ENCODE measurements at regions not wholly inside any gene's neighbourhood (a gene's known extent, or its start where the extent isn't known, plus 50 kb on each side); places are given as distances from the start of the nearest gene placed in this dataset.

- H3K4me2 ChIP-seq (replicated peaks; ENCODE audit: low read depth, low read length, poor library complexity, severe bottlenecking), result no peak overlapping the region
- no peak overlapping the region for H3K27ac ChIP-seq (ENCODE audit: low read length in 2 of 2)
- no peaks in the 10 kb centered on the region for H3K36me3 ChIP-seq (replicated peaks in 1 of 2; ENCODE audit: control extremely low read depth in 1 of 2, control insufficient read depth in 1 of 2, extremely low read depth in 1 of 2, insufficient read depth in 2 of 2, low read length in 1 of 2)
- H3K27me3 Mint-ChIP-seq, result peaks cover 47% of the 10 kb centered on the region
- ChIA-PET POLR2A (no interaction called here), CTCF (no interaction called here)
- H3K9ac ChIP-seq (ENCODE audit: low read length), result no peak overlapping the region
- H3K4me3 Mint-ChIP-seq, result no peak overlapping the region
- TF ChIP-seq CTCF (IDR thresholded peaks at IDR 0.05), result no peak
- TF ChIP-seq EZH2 (IDR thresholded peaks at IDR 0.05; ENCODE audit: borderline replicate concordance, insufficient read depth, low read depth, low read length, poor library complexity, severe bottlenecking), result no peak
- H4K20me1 ChIP-seq (ENCODE audit: control insufficient read depth, insufficient read depth, low read length, poor library complexity, severe bottlenecking), result no peaks in the 10 kb centered on the region
- no peak overlapping the region for H3K4me3 ChIP-seq (ENCODE audit: control extremely low read depth in 1 of 5, extremely low read depth in 1 of 5, insufficient read depth in 1 of 5, low read depth in 2 of 5, low read length in 4 of 5)
- peaks cover 0 to 21% (median 8%) of the 10 kb centered on the region in 4 experiments for H3K27me3 ChIP-seq (replicated peaks in 1 of 4; ENCODE audit: control extremely low read depth in 1 of 4, control insufficient read depth in 3 of 4, insufficient read depth in 4 of 4, low read length in 3 of 4)
- no peaks in the 10 kb centered on the region for H3K4me1 Mint-ChIP-seq
- intact Hi-C loops (cut with micrococcal nuclease), result no loop called here
- DNase-seq (no peak), ATAC-seq (ENCODE audit: low read depth) (no peak)
- no peaks in the 10 kb centered on the region for H3K9me3 Mint-ChIP-seq (ENCODE audit: insufficient read depth)
- H2AFZ ChIP-seq (ENCODE audit: insufficient read depth, low read depth, low read length, poor library complexity, severe bottlenecking), result no peak overlapping the region
- H3K79me2 ChIP-seq (ENCODE audit: control insufficient read depth, insufficient read depth, low read length), result no peaks in the 10 kb centered on the region
- H3K9me3 ChIP-seq (ENCODE audit: control extremely low read depth in 1 of 3, control insufficient read depth in 2 of 3, insufficient read depth in 1 of 3, low read length in 2 of 3), result no peaks in the 10 kb centered on the region
- no peaks in the 10 kb centered on the region for H3K4me1 ChIP-seq (ENCODE audit: control insufficient read depth in 2 of 2, insufficient read depth in 2 of 2, low read length in 2 of 2)
- 100% methylated on average over 1 of the region's 7 CpGs for WGBS (ENCODE audit: insufficient coverage)
- no peak overlapping the region for H3K27ac Mint-ChIP-seq
These were observed 238.1 kb upstream of the CDH5 start for GRCh38 chr16:66128371-66128770.

- intact Hi-C loops (cut with micrococcal nuclease), result no loop called here
- Mint-ChIP-seq H3K9me3 (ENCODE audit: insufficient read depth) (peaks cover 2% of the 10 kb centered on the region), H3K4me3 (no peak overlapping the region), H3K4me1 (no peaks in the 10 kb centered on the region), H3K27me3 (peaks cover 47% of the 10 kb centered on the region), H3K27ac (no peak overlapping the region)
- Histone ChIP-seq H2AFZ (ENCODE audit: insufficient read depth, low read depth, low read length, poor library complexity, severe bottlenecking) (no peak overlapping the region), H3K9ac (ENCODE audit: low read length) (no peak overlapping the region), H3K36me3 (replicated peaks in 1 of 2; ENCODE audit: control extremely low read depth in 1 of 2, control insufficient read depth in 1 of 2, extremely low read depth in 1 of 2, insufficient read depth in 2 of 2, low read length in 1 of 2) (no peaks in the 10 kb centered on the region), H3K27me3 (replicated peaks in 1 of 4; ENCODE audit: control extremely low read depth in 1 of 4, control insufficient read depth in 3 of 4, insufficient read depth in 4 of 4, low read length in 3 of 4) (peaks cover 0 to 21% (median 8%) of the 10 kb centered on the region in 4 experiments), H3K4me2 (replicated peaks; ENCODE audit: low read depth, low read length, poor library complexity, severe bottlenecking) (no peak overlapping the region), H3K4me1 (ENCODE audit: control insufficient read depth in 2 of 2, insufficient read depth in 2 of 2, low read length in 2 of 2) (no peaks in the 10 kb centered on the region), H3K4me3 (ENCODE audit: control extremely low read depth in 1 of 5, extremely low read depth in 1 of 5, insufficient read depth in 1 of 5, low read depth in 2 of 5, low read length in 4 of 5) (no peak overlapping the region), H3K27ac (ENCODE audit: low read length in 2 of 2) (no peak overlapping the region), H3K9me3 (ENCODE audit: control extremely low read depth in 1 of 3, control insufficient read depth in 2 of 3, insufficient read depth in 1 of 3, low read length in 2 of 3) (no peaks in the 10 kb centered on the region), H4K20me1 (ENCODE audit: control insufficient read depth, insufficient read depth, low read length, poor library complexity, severe bottlenecking) (no peaks in the 10 kb centered on the region), H3K79me2 (ENCODE audit: control insufficient read depth, insufficient read depth, low read length) (no peaks in the 10 kb centered on the region)
- POLR2A ChIA-PET, result no interaction called here
- CTCF ChIA-PET, result no interaction called here
- WGBS (ENCODE audit: insufficient coverage), result 17% methylated on average over 17 of the region's 26 CpGs
- no peak for TF ChIP-seq CTCF (IDR thresholded peaks at IDR 0.05)
- TF ChIP-seq EZH2 (IDR thresholded peaks at IDR 0.05; ENCODE audit: borderline replicate concordance, insufficient read depth, low read depth, low read length, poor library complexity, severe bottlenecking), result no peak
- DNase-seq (no peak), ATAC-seq (ENCODE audit: low read depth) (no peak)
These were observed 238.8 kb upstream of the CDH5 start for GRCh38 chr16:66127459-66128370.
